H9 (cell line): ENCODE measurements at regions not wholly inside any gene's neighbourhood (a gene's known extent, or its start where the extent isn't known, plus 50 kb on each side); places are given as distances from the start of the nearest gene placed in this dataset.

Experiments
- DNase-seq: peaks from one replicate; pipeline ENCODE4 v3.0.0-alpha.2; 2017
- H2AFZ ChIP-seq: one replicate; pipeline ENCODE4 v1.6.1; 2013; ENCODE audit warnings: mild to moderate bottlenecking, low read length, control low read depth, moderate library complexity
- H2AK5ac ChIP-seq: 2 replicates; pipeline ENCODE4 v1.6.1; 2013; ENCODE audit warnings: low read length, control low read depth, mixed read lengths; ENCODE audit not compliant: insufficient read length
- H2BK120ac ChIP-seq: one replicate; pipeline ENCODE4 v1.6.1; 2013; ENCODE audit warnings: low read depth, mild to moderate bottlenecking, low read length, control low read depth, inconsistent platforms; ENCODE audit not compliant: poor library complexity, severe bottlenecking
- H2BK12ac ChIP-seq: 2 replicates; pipeline ENCODE4 v1.6.1; 2013; ENCODE audit warnings: low read length, control low read depth, mixed read lengths, low read depth; ENCODE audit not compliant: insufficient read length
- H2BK15ac ChIP-seq: 2 replicates; pipeline ENCODE4 v1.6.1; 2013; ENCODE audit warnings: low read depth, low read length, control low read depth
- H2BK20ac ChIP-seq: one replicate; pipeline ENCODE4 v1.6.1; 2013; ENCODE audit warnings: low read depth, mild to moderate bottlenecking, low read length, control low read depth, inconsistent platforms; ENCODE audit not compliant: poor library complexity, severe bottlenecking
- H2BK5ac ChIP-seq: 2 replicates; pipeline ENCODE4 v1.6.1; 2013; ENCODE audit warnings: low read length, control low read depth, mixed read lengths; ENCODE audit not compliant: insufficient read length
- H3K14ac ChIP-seq: 2 replicates; pipeline ENCODE4 v1.6.1; 2013; ENCODE audit warnings: low read length, control low read depth; ENCODE audit not compliant: insufficient read depth
- H3K18ac ChIP-seq: 2 replicates; pipeline ENCODE4 v1.6.1; 2013; ENCODE audit warnings: low read depth, mild to moderate bottlenecking, mixed read lengths, low read length, control low read depth; ENCODE audit not compliant: insufficient read length
- H3K23ac ChIP-seq: 2 replicates; pipeline ENCODE4 v1.6.1; 2013; ENCODE audit warnings: low read length, control low read depth, mixed read lengths, low read depth; ENCODE audit not compliant: insufficient read length
- H3K23me2 ChIP-seq: 2 replicates; pipeline ENCODE4 v1.6.1; 2013; ENCODE audit warnings: low read depth, mild to moderate bottlenecking, mixed read lengths, low read length, control low read depth; ENCODE audit not compliant: insufficient read length, poor library complexity, severe bottlenecking
- H3K27ac ChIP-seq: 2 replicates; pipeline ENCODE4 v1.5.1; 2013; ENCODE audit warnings: low read length, control low read depth, mixed read lengths, low read depth; ENCODE audit not compliant: insufficient read length
- H3K27me3 ChIP-seq: 2 replicates; pipeline ENCODE4 v1.6.1; 2013; ENCODE audit warnings: low read length, control low read depth, inconsistent platforms; ENCODE audit not compliant: insufficient read depth
- H3K4ac ChIP-seq: 2 replicates; pipeline ENCODE4 v1.6.1; 2013; ENCODE audit warnings: low read depth, mild to moderate bottlenecking, control low read depth, inconsistent platforms, low read length, moderate library complexity
- H3K4me1 ChIP-seq: 2 replicates; pipeline ENCODE4 v1.6.1; 2013; ENCODE audit warnings: low read length, control low read depth, inconsistent platforms; ENCODE audit not compliant: insufficient read depth
- H3K4me2 ChIP-seq: 2 replicates; pipeline ENCODE4 v1.6.1; 2013; ENCODE audit warnings: low read length, control low read depth, mixed read lengths; ENCODE audit not compliant: insufficient read length, insufficient read depth
- H3K56ac ChIP-seq: 2 replicates; pipeline ENCODE4 v1.6.1; 2013; ENCODE audit warnings: low read depth, mild to moderate bottlenecking, mixed read lengths, low read length, control low read depth; ENCODE audit not compliant: insufficient read length
- H3K79me1 ChIP-seq: 2 replicates; pipeline ENCODE4 v1.6.1; 2013; ENCODE audit warnings: low read depth, mild to moderate bottlenecking, moderate library complexity, low read length, control low read depth, inconsistent platforms; ENCODE audit not compliant: insufficient read depth, poor library complexity, severe bottlenecking
- H3K79me2 ChIP-seq: 2 replicates; pipeline ENCODE4 v1.6.1; 2013; ENCODE audit warnings: low read length, control low read depth, inconsistent platforms; ENCODE audit not compliant: insufficient read depth
- H3K9ac ChIP-seq: 2 replicates; pipeline ENCODE4 v1.6.1; 2013; ENCODE audit warnings: low read length, control low read depth, mixed read lengths; ENCODE audit not compliant: insufficient read length; ENCODE audit errors: extremely low read depth
- H3K9me3 ChIP-seq: one replicate; pipeline ENCODE4 v1.6.1; 2013; ENCODE audit warnings: low read depth, low read length, inconsistent platforms; ENCODE audit not compliant: control insufficient read depth
- H3T11ph ChIP-seq: one replicate; pipeline ENCODE4 v1.6.1; 2013; ENCODE audit warnings: mild to moderate bottlenecking, low read length, control low read depth, inconsistent platforms
- H4K20me1 ChIP-seq: one replicate; pipeline ENCODE4 v1.6.1; 2013; ENCODE audit not compliant: control insufficient read depth, insufficient read length, insufficient read depth
- H4K5ac ChIP-seq: 2 replicates; pipeline ENCODE4 v1.6.1; 2013; ENCODE audit warnings: low read depth, mild to moderate bottlenecking, mixed read lengths, low read length, control low read depth; ENCODE audit not compliant: insufficient read length
- H4K8ac ChIP-seq: replicated peaks from 2 replicates; pipeline ENCODE4 v1.6.1; 2013; ENCODE audit warnings: low read length, control low read depth, mixed read lengths, low read depth; ENCODE audit not compliant: insufficient read length
- H4K91ac ChIP-seq: 2 replicates; pipeline ENCODE4 v1.6.1; 2013; ENCODE audit warnings: low read depth, mild to moderate bottlenecking, moderate library complexity, mixed read lengths, low read length, control low read depth; ENCODE audit not compliant: insufficient read length
- H3K27ac Mint-ChIP-seq, 3 experiments: 2 replicates in 2 of 3; 3 replicates in 1 of 3; pipeline ENCODE4 v1.8.0; 2020 to 2021; ENCODE audit warnings: mixed read lengths in 3 of 3, mild to moderate bottlenecking in 1 of 3, moderate library complexity in 1 of 3
- H3K27me3 Mint-ChIP-seq: 2 replicates; pipeline ENCODE4 v1.8.0; 2021; ENCODE audit warnings: low read depth, mild to moderate bottlenecking, moderate library complexity, mixed read lengths
- H3K36me3 Mint-ChIP-seq, 3 experiments: 2 replicates in 2 of 3; 3 replicates in 1 of 3; pipeline ENCODE4 v1.8.0; 2020 to 2021; ENCODE audit warnings: low read depth in 3 of 3, mixed read lengths in 3 of 3; ENCODE audit not compliant: insufficient read depth in 1 of 3
- H3K4me1 Mint-ChIP-seq, 2 experiments: 2 replicates each; pipeline ENCODE4 v1.8.0; 2020; ENCODE audit warnings: mixed read lengths in 2 of 2
- H3K4me3 Mint-ChIP-seq, 2 experiments: 2 replicates in 1 of 2; 3 replicates in 1 of 2; pipeline ENCODE4 v1.8.0; 2020 to 2021; ENCODE audit warnings: mild to moderate bottlenecking in 2 of 2, mixed read lengths in 2 of 2, moderate library complexity in 1 of 2
- H3K9me3 Mint-ChIP-seq, 2 experiments: 2 replicates in 1 of 2; 3 replicates in 1 of 2; pipeline ENCODE4 v1.8.0; 2020; ENCODE audit warnings: mild to moderate bottlenecking in 2 of 2, mixed read lengths in 2 of 2, moderate library complexity in 1 of 2
- WGBS: extraction: QIAGEN DNeasy Blood & Tissue Kit; methylation state at CpG from one replicate; pipeline ENCODE4 v1.1.7; 2013; ENCODE audit warnings: missing lambda C conversion rate, low lambda C conversion rate, mixed read lengths; ENCODE audit not compliant: insufficient read length; ENCODE audit errors: extremely low coverage; 5-methylcytosine and 5-hydroxymethylcytosine counted together
- TF ChIP-seq, protein P1 (sequence below): fragments of 200-600 bp; sonication (generic); conservative IDR thresholded peaks from 3 replicates; pipeline ENCODE4 v1.8.0; 2021; ENCODE audit warnings: antibody characterized with exemption, mild to moderate bottlenecking

- H3K27me3 ChIP-seq, result no peaks in the 10 kb centered on the region
- no CpG with 5 or more reads among the region's 1 CpG for WGBS
- no peak overlapping the region for H2BK5ac ChIP-seq
- no peak overlapping the region for H3K27ac ChIP-seq
- no peaks in the 10 kb centered on the region for H3K23me2 ChIP-seq
- DNase-seq, result no peak
- no peak overlapping the region for H3K18ac ChIP-seq
- H4K8ac ChIP-seq, result no peak overlapping the region
- no peak overlapping the region for H3K4ac ChIP-seq
- H2BK20ac ChIP-seq, result no peak overlapping the region
- no peak overlapping the region for H3K56ac ChIP-seq
- Mint-ChIP-seq H3K27me3 (no peaks in the 10 kb centered on the region; the same call in none of the 2 replicates), H3K9me3 (peaks cover 12 to 14% of the 10 kb centered on the region in 2 experiments; a peak in 4 of 5 replicates), H3K4me3 (no peak overlapping the region), H3K4me1 (0 out of 4 replicates have a peak, but pooled peaks cover 0 to 3% of the 10 kb centered on the region in 2 experiments), H3K36me3 (peaks cover 0 to 6% (median 2%) of the 10 kb centered on the region in 3 experiments; a peak in 3 of 7 replicates), H3K27ac (no peak overlapping the region)
- H4K91ac ChIP-seq, result no peak overlapping the region
- no peak overlapping the region for H2BK15ac ChIP-seq
- no peak overlapping the region for H3K23ac ChIP-seq
- no peak overlapping the region for H3T11ph ChIP-seq
- no peaks in the 10 kb centered on the region for H4K20me1 ChIP-seq
- no peak overlapping the region for H3K9ac ChIP-seq
- H3K14ac ChIP-seq, result no peak overlapping the region
- TF ChIP-seq, protein P1, sequence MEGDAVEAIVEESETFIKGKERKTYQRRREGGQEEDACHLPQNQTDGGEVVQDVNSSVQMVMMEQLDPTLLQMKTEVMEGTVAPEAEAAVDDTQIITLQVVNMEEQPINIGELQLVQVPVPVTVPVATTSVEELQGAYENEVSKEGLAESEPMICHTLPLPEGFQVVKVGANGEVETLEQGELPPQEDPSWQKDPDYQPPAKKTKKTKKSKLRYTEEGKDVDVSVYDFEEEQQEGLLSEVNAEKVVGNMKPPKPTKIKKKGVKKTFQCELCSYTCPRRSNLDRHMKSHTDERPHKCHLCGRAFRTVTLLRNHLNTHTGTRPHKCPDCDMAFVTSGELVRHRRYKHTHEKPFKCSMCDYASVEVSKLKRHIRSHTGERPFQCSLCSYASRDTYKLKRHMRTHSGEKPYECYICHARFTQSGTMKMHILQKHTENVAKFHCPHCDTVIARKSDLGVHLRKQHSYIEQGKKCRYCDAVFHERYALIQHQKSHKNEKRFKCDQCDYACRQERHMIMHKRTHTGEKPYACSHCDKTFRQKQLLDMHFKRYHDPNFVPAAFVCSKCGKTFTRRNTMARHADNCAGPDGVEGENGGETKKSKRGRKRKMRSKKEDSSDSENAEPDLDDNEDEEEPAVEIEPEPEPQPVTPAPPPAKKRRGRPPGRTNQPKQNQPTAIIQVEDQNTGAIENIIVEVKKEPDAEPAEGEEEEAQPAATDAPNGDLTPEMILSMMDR, result no peak
- H4K5ac ChIP-seq, result no peak overlapping the region
- H3K4me1 ChIP-seq, result no peaks in the 10 kb centered on the region
- no peaks in the 10 kb centered on the region for H3K79me1 ChIP-seq
- H3K9me3 ChIP-seq, result no peaks in the 10 kb centered on the region
- no peak overlapping the region for H3K4me2 ChIP-seq
- no peak overlapping the region for H2AK5ac ChIP-seq
- no peak overlapping the region for H2AFZ ChIP-seq
- H2BK12ac ChIP-seq, result no peak overlapping the region
- no peak overlapping the region for H2BK120ac ChIP-seq
- no peaks in the 10 kb centered on the region for H3K79me2 ChIP-seq
Measured at GRCh38 chr10:83574770-83575169, 564.5 kb upstream of the GHITM start.
